K562 (cell line): ENCODE measurements at regions not wholly inside any gene's neighbourhood (a gene's known extent, or its start where the extent isn't known, plus 50 kb on each side); places are given as distances from the start of the nearest gene placed in this dataset.

Source experiments
- CEBPG ChIP-seq, 3 experiments: fragments of 200-800 bp in 1 of 3; sonication (Bioruptor generic) in 1 of 3; sonication (generic) in 1 of 3; formaldehyde crosslinking in 1 of 3; IDR thresholded peaks in 2 of 3; conservative IDR thresholded peaks in 1 of 3; 2 replicates each; pipeline versions ENCODE4 v1.6.1 to v1.8.0; 2016 to 2022; ENCODE audit warnings: missing compliant biosample characterization in 2 of 3, missing genetic modification characterization in 2 of 3, mild to moderate bottlenecking in 1 of 3, missing genetic modification reagents in 1 of 3
- CGGBP1 ChIP-seq: fragments of 250-450 bp; sonication (Bioruptor Pico); IDR thresholded peaks from 2 replicates; pipeline ENCODE4 v1.9.0; 2021; ENCODE audit warnings: mild to moderate bottlenecking
- E4F1 ChIP-seq: fragments of 250-450 bp; sonication (Bioruptor Pico); IDR thresholded peaks from 2 replicates; pipeline ENCODE4 v1.5.0; 2021; ENCODE audit warnings: mild to moderate bottlenecking, borderline replicate concordance
- PBX2 ChIP-seq, 2 experiments: IDR thresholded peaks in 1 of 2; conservative IDR thresholded peaks in 1 of 2; 2 replicates each; pipeline ENCODE4 v1.6.1; 2016; ENCODE audit warnings: low read depth in 2 of 2, mild to moderate bottlenecking in 1 of 2, missing compliant biosample characterization in 1 of 2, missing genetic modification characterization in 1 of 2, moderate library complexity in 1 of 2
- STAT6 ChIP-seq: sonication (generic); formaldehyde crosslinking; IDR thresholded peaks from 2 replicates; pipeline ENCODE4 v1.8.1; 2023; ENCODE audit warnings: mild to moderate bottlenecking, missing genetic modification reagents
- USF2 ChIP-seq: sonication (generic); formaldehyde crosslinking; IDR thresholded peaks from 2 replicates; pipeline ENCODE4 v1.5.0; 2020; ENCODE audit warnings: missing genetic modification reagents
- ZSCAN32 ChIP-seq: fragments of 450-650 bp; formaldehyde crosslinking; IDR thresholded peaks from 2 replicates; pipeline ENCODE4 v1.4.0; 2020; ENCODE audit warnings: mild to moderate bottlenecking, moderate library complexity

GRCh38 chr12:92062539-92063493 lies 82.8 kb downstream of the BTG1 start (continued):
- no peak for TF ChIP-seq PBX2 (CRISPR knock-in tag; IDR thresholded peaks at IDR 0.05; ENCODE audit: low read depth)
- no peak for TF ChIP-seq PBX2 (tag; conservative IDR thresholded peaks at IDR 0.05; ENCODE audit: low read depth)
- TF ChIP-seq ZSCAN32 (CRISPR knock-in tag) = 0 out of 2 replicates have a peak, but pooled peaks have one; percentile 31
- TF ChIP-seq E4F1 (CRISPR knock-in tag) = no peak
- no peak for TF ChIP-seq USF2
- TF ChIP-seq CEBPG (CRISPR knock-in tag; IDR thresholded peaks at IDR 0.05) = 0 out of 2 replicates have a peak, but pooled peaks have one; percentile 16
- peak; percentile 37 to 45; a peak in 1 of 4 replicates for TF ChIP-seq CEBPG (tag; conservative IDR thresholded peaks at IDR 0.05 in 1 of 2, IDR thresholded peaks at IDR 0.05 in 1 of 2)
- no peak for TF ChIP-seq CGGBP1
- TF ChIP-seq STAT6 (CRISPR knock-in tag) = no peak
